HepG2 (cell line): ENCODE measurements at regions not wholly inside any gene's neighbourhood (a gene's known extent, or its start where the extent isn't known, plus 50 kb on each side); places are given as distances from the start of the nearest gene placed in this dataset.

ENCODE experiments used
- KDM5A ChIP-seq: fragments of 200-600 bp; sonication (generic); IDR thresholded peaks from 2 replicates; pipeline ENCODE4 v1.7.0; 2018; ENCODE audit warnings: antibody characterized with exemption, mild to moderate bottlenecking, low read length, borderline replicate concordance
- MXI1 ChIP-seq: IDR thresholded peaks from 3 replicates; pipeline ENCODE4 v1.6.1; 2012; ENCODE audit warnings: low read depth, low read length, inconsistent platforms, borderline replicate concordance
- PAX8 ChIP-seq: sonication (generic); formaldehyde crosslinking; IDR thresholded peaks from 2 replicates; pipeline ENCODE4 v1.8.0; 2022; ENCODE audit warnings: mild to moderate bottlenecking, missing genetic modification reagents, borderline replicate concordance
- POLR2A ChIP-seq, 2 experiments: IDR thresholded peaks; 2 replicates each; pipeline ENCODE4 v1.6.1; 2011; ENCODE audit warnings: low read depth in 2 of 2, low read length in 2 of 2, mild to moderate bottlenecking in 1 of 2, moderate library complexity in 1 of 2; ENCODE audit not compliant: insufficient read depth in 1 of 2
- SMC3 ChIP-seq: IDR thresholded peaks from 2 replicates; pipeline ENCODE4 v1.6.1; 2011; ENCODE audit warnings: low read length, improper control_type of control experiment
- SNRNP70 ChIP-seq: fragments of 200-400 bp; formaldehyde crosslinking; IDR thresholded peaks from 2 replicates; pipeline ENCODE4 v1.6.1; 2017; ENCODE audit warnings: mild to moderate bottlenecking, low read depth, low read length, moderate library complexity
- ZNF12 ChIP-seq: sonication (generic); formaldehyde crosslinking; IDR thresholded peaks from 2 replicates; pipeline ENCODE4 v1.5.0; 2020; ENCODE audit warnings: missing genetic modification reagents
- ZNF24 ChIP-seq: fragments of 450-650 bp; IDR thresholded peaks from 2 replicates; pipeline ENCODE4 v1.6.1; 2017; ENCODE audit warnings: antibody characterized with exemption, mild to moderate bottlenecking
- ZNF274 ChIP-seq: sonication (generic); formaldehyde crosslinking; IDR thresholded peaks from 2 replicates; pipeline ENCODE4 v1.5.1; 2020; ENCODE audit warnings: mild to moderate bottlenecking, missing genetic modification reagents
- TF ChIP-seq, protein P1 (sequence below): sonication (generic); formaldehyde crosslinking; IDR thresholded peaks from 2 replicates; pipeline ENCODE4 v1.5.0; 2020; ENCODE audit warnings: missing genetic modification reagents
- TF ChIP-seq, protein P2 (sequence below): sonication (generic); formaldehyde crosslinking; IDR thresholded peaks from 2 replicates; pipeline ENCODE4 v1.4.0; 2020; ENCODE audit warnings: missing genetic modification reagents, mild to moderate bottlenecking, borderline replicate concordance
- TF ChIP-seq, protein P3 (sequence below): sonication (generic); formaldehyde crosslinking; IDR thresholded peaks from 2 replicates; pipeline ENCODE4 v1.4.0; 2020; ENCODE audit warnings: missing genetic modification reagents, borderline replicate concordance
- TF ChIP-seq, protein P4 (sequence below): sonication (generic); formaldehyde crosslinking; IDR thresholded peaks from 2 replicates; pipeline ENCODE4 v1.4.0; 2020; ENCODE audit warnings: missing genetic modification reagents
- TF ChIP-seq, protein P5 (sequence below), 2 experiments: fragments of 450-650 bp in 1 of 2; sonication (generic) in 1 of 2; formaldehyde crosslinking; IDR thresholded peaks; 2 replicates each; pipeline versions ENCODE4 v1.5.0 to v1.8.0; 2020 to 2022; ENCODE audit warnings: mild to moderate bottlenecking in 1 of 2, missing genetic modification reagents in 1 of 2

DNA sequence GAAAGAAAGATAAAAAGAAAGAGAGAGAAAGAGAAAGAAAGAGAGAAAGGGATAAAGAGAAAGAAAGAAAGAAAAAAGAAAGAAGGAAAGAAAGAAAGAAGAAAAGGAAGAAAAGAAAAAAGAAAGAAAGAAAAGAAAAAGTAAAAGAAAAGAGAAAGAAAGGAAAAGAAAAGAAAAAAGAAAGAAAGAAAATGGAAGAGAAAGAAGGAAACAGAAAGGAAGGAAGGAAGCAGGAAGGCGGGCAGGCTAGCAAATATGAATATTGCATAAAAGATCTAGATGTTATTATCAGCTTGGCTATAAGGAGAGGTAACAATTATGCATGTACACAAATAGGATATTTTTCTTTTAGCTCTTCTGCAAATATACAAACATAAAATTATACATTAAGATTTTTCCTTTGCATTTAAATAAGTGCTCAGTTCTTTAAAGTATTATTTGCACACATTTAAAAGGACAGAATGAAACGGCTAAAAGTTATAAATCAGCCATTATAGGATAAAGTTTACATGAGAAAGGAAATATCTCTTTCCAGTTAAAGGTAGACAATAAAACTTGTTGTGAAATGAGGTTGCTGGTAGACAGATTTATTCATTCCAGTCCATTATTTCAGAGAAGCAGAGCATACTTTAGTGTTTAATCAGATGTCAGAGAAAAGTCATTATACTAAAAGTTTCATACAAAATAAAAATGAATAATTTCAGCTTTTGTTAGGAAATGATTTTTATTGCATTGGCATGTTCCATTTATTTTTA lies 511.4 kb downstream of the KCNJ3 start:
- no peak for TF ChIP-seq PAX8 (CRISPR knock-in tag)
- no peak for TF ChIP-seq POLR2A (IDR thresholded peaks at IDR 0.05; ENCODE audit: insufficient read depth in 1 of 2, low read depth in 2 of 2, low read length in 2 of 2)
- TF ChIP-seq SNRNP70 = no peak
- TF ChIP-seq ZNF12 = no peak
- TF ChIP-seq ZNF274 (CRISPR knock-in tag) = no peak
- TF ChIP-seq, protein P1, sequence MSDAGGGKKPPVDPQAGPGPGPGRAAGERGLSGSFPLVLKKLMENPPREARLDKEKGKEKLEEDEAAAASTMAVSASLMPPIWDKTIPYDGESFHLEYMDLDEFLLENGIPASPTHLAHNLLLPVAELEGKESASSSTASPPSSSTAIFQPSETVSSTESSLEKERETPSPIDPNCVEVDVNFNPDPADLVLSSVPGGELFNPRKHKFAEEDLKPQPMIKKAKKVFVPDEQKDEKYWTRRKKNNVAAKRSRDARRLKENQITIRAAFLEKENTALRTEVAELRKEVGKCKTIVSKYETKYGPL (CRISPR knock-in tag) = no peak
- TF ChIP-seq, protein P2, sequence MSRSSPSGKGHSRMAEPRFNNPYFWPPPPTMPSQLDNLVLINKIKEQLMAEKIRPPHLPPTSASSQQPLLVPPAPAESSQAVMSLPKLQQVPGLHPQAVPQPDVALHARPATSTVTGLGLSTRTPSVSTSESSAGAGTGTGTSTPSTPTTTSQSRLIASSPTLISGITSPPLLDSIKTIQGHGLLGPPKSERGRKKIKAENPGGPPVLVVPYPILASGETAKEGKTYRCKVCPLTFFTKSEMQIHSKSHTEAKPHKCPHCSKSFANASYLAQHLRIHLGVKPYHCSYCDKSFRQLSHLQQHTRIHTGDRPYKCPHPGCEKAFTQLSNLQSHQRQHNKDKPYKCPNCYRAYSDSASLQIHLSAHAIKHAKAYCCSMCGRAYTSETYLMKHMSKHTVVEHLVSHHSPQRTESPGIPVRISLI = no peak
- TF ChIP-seq, protein P3, sequence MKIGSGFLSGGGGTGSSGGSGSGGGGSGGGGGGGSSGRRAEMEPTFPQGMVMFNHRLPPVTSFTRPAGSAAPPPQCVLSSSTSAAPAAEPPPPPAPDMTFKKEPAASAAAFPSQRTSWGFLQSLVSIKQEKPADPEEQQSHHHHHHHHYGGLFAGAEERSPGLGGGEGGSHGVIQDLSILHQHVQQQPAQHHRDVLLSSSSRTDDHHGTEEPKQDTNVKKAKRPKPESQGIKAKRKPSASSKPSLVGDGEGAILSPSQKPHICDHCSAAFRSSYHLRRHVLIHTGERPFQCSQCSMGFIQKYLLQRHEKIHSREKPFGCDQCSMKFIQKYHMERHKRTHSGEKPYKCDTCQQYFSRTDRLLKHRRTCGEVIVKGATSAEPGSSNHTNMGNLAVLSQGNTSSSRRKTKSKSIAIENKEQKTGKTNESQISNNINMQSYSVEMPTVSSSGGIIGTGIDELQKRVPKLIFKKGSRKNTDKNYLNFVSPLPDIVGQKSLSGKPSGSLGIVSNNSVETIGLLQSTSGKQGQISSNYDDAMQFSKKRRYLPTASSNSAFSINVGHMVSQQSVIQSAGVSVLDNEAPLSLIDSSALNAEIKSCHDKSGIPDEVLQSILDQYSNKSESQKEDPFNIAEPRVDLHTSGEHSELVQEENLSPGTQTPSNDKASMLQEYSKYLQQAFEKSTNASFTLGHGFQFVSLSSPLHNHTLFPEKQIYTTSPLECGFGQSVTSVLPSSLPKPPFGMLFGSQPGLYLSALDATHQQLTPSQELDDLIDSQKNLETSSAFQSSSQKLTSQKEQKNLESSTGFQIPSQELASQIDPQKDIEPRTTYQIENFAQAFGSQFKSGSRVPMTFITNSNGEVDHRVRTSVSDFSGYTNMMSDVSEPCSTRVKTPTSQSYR (CRISPR knock-in tag) = no peak
- TF ChIP-seq, protein P4, sequence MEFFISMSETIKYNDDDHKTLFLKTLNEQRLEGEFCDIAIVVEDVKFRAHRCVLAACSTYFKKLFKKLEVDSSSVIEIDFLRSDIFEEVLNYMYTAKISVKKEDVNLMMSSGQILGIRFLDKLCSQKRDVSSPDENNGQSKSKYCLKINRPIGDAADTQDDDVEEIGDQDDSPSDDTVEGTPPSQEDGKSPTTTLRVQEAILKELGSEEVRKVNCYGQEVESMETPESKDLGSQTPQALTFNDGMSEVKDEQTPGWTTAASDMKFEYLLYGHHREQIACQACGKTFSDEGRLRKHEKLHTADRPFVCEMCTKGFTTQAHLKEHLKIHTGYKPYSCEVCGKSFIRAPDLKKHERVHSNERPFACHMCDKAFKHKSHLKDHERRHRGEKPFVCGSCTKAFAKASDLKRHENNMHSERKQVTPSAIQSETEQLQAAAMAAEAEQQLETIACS = no peak
- TF ChIP-seq, protein P5, sequence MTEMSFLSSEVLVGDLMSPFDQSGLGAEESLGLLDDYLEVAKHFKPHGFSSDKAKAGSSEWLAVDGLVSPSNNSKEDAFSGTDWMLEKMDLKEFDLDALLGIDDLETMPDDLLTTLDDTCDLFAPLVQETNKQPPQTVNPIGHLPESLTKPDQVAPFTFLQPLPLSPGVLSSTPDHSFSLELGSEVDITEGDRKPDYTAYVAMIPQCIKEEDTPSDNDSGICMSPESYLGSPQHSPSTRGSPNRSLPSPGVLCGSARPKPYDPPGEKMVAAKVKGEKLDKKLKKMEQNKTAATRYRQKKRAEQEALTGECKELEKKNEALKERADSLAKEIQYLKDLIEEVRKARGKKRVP (CRISPR knock-in tag; IDR thresholded peaks at IDR 0.05) = no peak
- TF ChIP-seq ZNF24 = no peak
- no peak for TF ChIP-seq SMC3
- no peak for TF ChIP-seq KDM5A
- no peak for TF ChIP-seq MXI1
